GM12891 (cell line): ENCODE measurements at regions not wholly inside any gene's neighbourhood (a gene's known extent, or its start where the extent isn't known, plus 50 kb on each side); places are given as distances from the start of the nearest gene placed in this dataset.

Experiments
- DNase-seq: peaks from one replicate; pipeline ENCODE4 v3.0.0; 2011; ENCODE audit warnings: low spot score; ENCODE audit not compliant: insufficient read length
- FAIRE-seq: peaks from 2 replicates; lab custom pipeline; 2011; peaks lifted over from hg19 to GRCh38; lab: Jason Lieb, UNC
- PAX5 ChIP-seq: IDR thresholded peaks from 2 replicates; pipeline ENCODE4 v1.6.1; 2011; ENCODE audit warnings: low read length, moderate library complexity, mild to moderate bottlenecking; ENCODE audit not compliant: insufficient read depth, severe bottlenecking
- POLR2A ChIP-seq: IDR thresholded peaks from 2 replicates; pipeline ENCODE4 v1.6.1; 2011; ENCODE audit warnings: low read depth, low read length, control low read depth
- POLR2AphosphoS5 ChIP-seq: IDR thresholded peaks from 2 replicates; pipeline ENCODE4 v1.6.1; 2011; ENCODE audit warnings: low read depth, low read length, control low read depth
- POU2F2 ChIP-seq: IDR thresholded peaks from 2 replicates; pipeline ENCODE4 v1.6.1; 2011; ENCODE audit warnings: low read depth, mild to moderate bottlenecking, control low read depth, low read length, moderate library complexity
- SPI1 ChIP-seq: IDR thresholded peaks from 2 replicates; pipeline ENCODE4 v1.6.1; 2011; ENCODE audit warnings: low read depth, low read length, control low read depth
- TAF1 ChIP-seq: IDR thresholded peaks from 2 replicates; pipeline ENCODE4 v1.6.1; 2011; ENCODE audit warnings: low read depth, low read length, control low read depth

- DNase-seq (no peak), FAIRE-seq (no peak)
- TF ChIP-seq SPI1: no peak
- TF ChIP-seq POU2F2: no peak
- no peak for TF ChIP-seq POLR2A
- no peak for TF ChIP-seq TAF1
- TF ChIP-seq POLR2AphosphoS5: no peak
- TF ChIP-seq PAX5: no peak
Measured at GRCh38 chr7:49255054-49255453, 330.7 kb downstream of the CDC14C start.

DNA sequence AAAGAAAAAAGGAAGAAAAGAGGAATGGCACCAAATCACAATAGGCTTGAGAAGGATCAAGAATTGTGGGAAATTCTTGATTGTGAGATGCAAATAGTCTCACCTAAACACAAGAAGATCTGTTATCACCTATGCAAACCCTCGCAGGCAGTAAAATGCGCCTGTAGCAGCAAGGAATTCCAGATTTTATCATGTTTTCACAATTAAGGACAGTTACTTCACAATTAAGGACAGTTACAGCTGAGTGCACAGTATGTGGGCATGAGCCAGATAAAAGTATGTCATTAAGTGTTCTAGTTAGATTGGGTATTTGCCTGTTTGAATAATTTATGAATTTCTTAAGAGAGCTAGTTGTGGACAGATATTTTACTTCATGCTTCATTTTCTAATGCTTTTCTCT, 336.2 kb downstream of the CDC14C start:
- no peak for FAIRE-seq
- TF ChIP-seq SPI1 (no peak), POLR2AphosphoS5 (no peak), POLR2A (no peak), PAX5 (no peak), POU2F2 (no peak), TAF1 (no peak)
- DNase-seq: no peak

GRCh38 chr7:49261928-49262327, 337.6 kb downstream of the CDC14C start:
- no peak for TF ChIP-seq TAF1
- DNase-seq (no peak), FAIRE-seq (no peak)

DNA sequence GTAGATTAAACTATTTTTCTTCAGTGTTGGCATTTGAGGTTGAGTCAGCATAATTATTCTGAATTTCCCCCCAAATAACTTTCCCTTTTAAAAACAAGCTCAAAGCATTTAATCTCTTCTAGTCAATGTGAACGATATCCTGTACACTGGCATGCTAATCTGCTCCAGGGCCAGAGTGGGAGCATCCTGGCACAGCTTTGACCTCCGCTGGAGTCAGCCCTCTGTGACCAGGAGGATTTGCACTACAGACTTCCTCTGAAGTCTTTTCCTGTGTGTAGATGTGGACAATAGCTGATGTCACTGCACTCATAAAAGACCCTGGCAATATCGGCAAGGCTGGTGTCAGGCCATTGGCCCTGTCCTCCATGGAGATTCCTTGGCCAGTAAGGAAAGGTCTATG, 340.2 kb downstream of the CDC14C start:
- DNase-seq (no peak), FAIRE-seq (no peak)
- TF ChIP-seq POLR2A (no peak), POLR2AphosphoS5 (no peak), TAF1 (no peak), POU2F2 (no peak), PAX5 (no peak), SPI1 (no peak)

GRCh38 chr7:49273897-49274296, 349.6 kb downstream of the CDC14C start:
- TF ChIP-seq TAF1 (no peak), POU2F2 (no peak), PAX5 (no peak), SPI1 (no peak)
- DNase-seq: no peak
- FAIRE-seq: no peak

- DNase-seq (no peak), FAIRE-seq (no peak)
- TF ChIP-seq POLR2AphosphoS5 (no peak), TAF1 (no peak), PAX5 (no peak), POLR2A (no peak)
Measured at GRCh38 chr7:49279891-49280290, 355.5 kb downstream of the CDC14C start.

GRCh38 chr7:49287653-49288052, 363.3 kb downstream of the CDC14C start:
- DNase-seq: no peak
- TF ChIP-seq PAX5: no peak
- FAIRE-seq: no peak

- TF ChIP-seq POLR2A: no peak
- TF ChIP-seq POLR2AphosphoS5: no peak
- TF ChIP-seq PAX5: no peak
- TF ChIP-seq POU2F2: no peak
- TF ChIP-seq TAF1: no peak
- TF ChIP-seq SPI1: no peak
- FAIRE-seq (no peak), DNase-seq (no peak)
Measured at GRCh38 chr7:49294611-49295010, 370.3 kb downstream of the CDC14C start.

GRCh38 chr7:49295146-49295545, 370.8 kb downstream of the CDC14C start:
- TF ChIP-seq POU2F2: no peak
- no peak for TF ChIP-seq SPI1
- no peak for TF ChIP-seq PAX5
- TF ChIP-seq TAF1: no peak
- no peak for TF ChIP-seq POLR2A
- no peak for TF ChIP-seq POLR2AphosphoS5
- DNase-seq (no peak), FAIRE-seq (no peak)

- FAIRE-seq (no peak), DNase-seq (no peak)
- TF ChIP-seq POLR2AphosphoS5: no peak
- TF ChIP-seq PAX5: no peak
Measured at GRCh38 chr7:49297958-49298357, 373.6 kb downstream of the CDC14C start.

DNA sequence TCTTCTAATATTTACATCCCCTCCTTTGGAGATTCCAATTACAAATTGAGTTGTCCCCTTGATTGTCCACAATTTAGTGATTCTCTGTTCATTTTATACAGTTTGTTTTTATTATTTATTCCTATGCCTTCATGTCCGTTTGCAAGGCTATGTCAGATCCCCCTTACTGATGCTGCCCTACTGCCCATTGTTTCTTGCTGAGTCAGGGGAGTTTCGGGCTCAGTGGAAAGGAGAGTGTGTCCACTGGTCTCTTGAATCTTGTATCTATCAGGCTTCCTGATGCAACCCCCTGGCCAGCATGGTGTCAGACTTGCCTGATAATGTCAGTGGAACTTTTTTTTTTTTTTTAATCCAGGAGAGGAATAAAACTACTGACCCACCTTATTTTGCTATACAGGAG, 384.4 kb downstream of the CDC14C start:
- DNase-seq (no peak), FAIRE-seq (no peak)
- TF ChIP-seq SPI1 (no peak), PAX5 (no peak), POU2F2 (no peak), TAF1 (no peak), POLR2AphosphoS5 (no peak), POLR2A (no peak)
